Testis (tissue), 2 donors: ENCODE measurements at regions not wholly inside any gene's neighbourhood (a gene's known extent, or its start where the extent isn't known, plus 50 kb on each side); places are given as distances from the start of the nearest gene placed in this dataset.

Source experiments
- DNase-seq: peaks from one replicate; pipeline ENCODE4 v3.0.0-alpha.2; 2019
- H3K27ac ChIP-seq, 2 donors: fragments of 200-600 bp; sonication (generic); one replicate each; pipeline ENCODE4 v1.5.1; 2019
- H3K27me3 ChIP-seq: fragments of 200-600 bp; sonication (generic); one replicate; pipeline ENCODE4 v1.5.1; 2019
- H3K36me3 ChIP-seq: fragments of 200-600 bp; sonication (generic); one replicate; pipeline ENCODE4 v1.5.1; 2017; ENCODE audit warnings: low read depth; ENCODE audit errors: missing control alignments
- H3K4me1 ChIP-seq: fragments of 200-600 bp; sonication (generic); one replicate; pipeline ENCODE4 v1.5.1; 2019
- H3K4me3 ChIP-seq, 2 donors: fragments of 200-600 bp; sonication (generic); one replicate each; pipeline ENCODE4 v1.5.1; 2017 to 2019
- H3K9me3 ChIP-seq: fragments of 200-600 bp; sonication (generic); one replicate; pipeline ENCODE4 v1.5.1; 2017
- POLR2A ChIP-seq: fragments of 450-650 bp; IDR thresholded peaks from one replicate; pipeline ENCODE4 v1.6.1; 2017; ENCODE audit warnings: antibody characterized with exemption, mild to moderate bottlenecking, moderate library complexity
- WGBS, 2 donors: methylation state at CpG; one replicate each; pipeline ENCODE4 v1.1.5; 2018; 5-methylcytosine and 5-hydroxymethylcytosine counted together
- intact Hi-C: fragments of 100-400 bp; cut with DNase I; formaldehyde crosslinking; loops from one replicate; pipeline ENCODE4 v1.15.1; 2023; ENCODE audit warnings: low total_unique reads
- TF ChIP-seq, protein P1 (sequence below), 3 experiments: fragments of 450-650 bp in 2 of 3; fragments of 200-600 bp in 1 of 3; sonication (generic) in 1 of 3; IDR thresholded peaks; one replicate each; pipeline ENCODE4 v1.5.1; 2016 to 2019; ENCODE audit warnings: antibody characterized with exemption in 3 of 3, mild to moderate bottlenecking in 2 of 3, moderate library complexity in 1 of 3

DNA sequence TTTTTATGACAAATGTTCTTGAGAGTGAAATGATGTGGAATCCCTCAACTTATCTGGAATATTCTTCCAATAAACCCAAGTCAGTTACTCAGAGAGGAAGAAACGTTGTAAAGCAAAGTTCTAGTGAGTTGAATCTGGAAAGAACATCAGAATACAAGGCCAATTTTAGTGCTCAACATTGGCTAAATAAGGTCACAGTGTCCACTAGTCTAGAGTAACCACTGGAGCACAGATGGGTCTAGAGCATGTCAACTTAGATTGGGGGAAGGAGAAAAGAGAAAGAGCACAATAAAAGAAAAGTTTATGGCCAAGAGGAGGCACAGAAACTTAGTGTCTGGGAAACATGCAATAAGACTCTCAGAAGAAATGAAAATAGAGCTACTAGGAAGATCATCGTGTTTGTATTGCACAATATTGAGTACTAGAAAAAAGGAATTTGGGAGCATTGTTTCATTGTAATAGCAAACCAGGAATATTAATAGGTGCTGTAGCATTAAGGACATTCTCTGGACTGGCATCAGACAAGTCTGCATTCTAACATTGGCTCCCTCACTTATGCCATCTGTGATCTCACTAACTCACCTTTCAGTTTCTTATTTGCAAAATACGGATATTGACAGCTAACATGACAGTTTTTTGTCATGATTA lies 1318.5 kb downstream of the PCDH9 start:
- no peaks in the 10 kb centered on the region for H3K36me3 ChIP-seq
- no peak for TF ChIP-seq POLR2A
- TF ChIP-seq, protein P1, sequence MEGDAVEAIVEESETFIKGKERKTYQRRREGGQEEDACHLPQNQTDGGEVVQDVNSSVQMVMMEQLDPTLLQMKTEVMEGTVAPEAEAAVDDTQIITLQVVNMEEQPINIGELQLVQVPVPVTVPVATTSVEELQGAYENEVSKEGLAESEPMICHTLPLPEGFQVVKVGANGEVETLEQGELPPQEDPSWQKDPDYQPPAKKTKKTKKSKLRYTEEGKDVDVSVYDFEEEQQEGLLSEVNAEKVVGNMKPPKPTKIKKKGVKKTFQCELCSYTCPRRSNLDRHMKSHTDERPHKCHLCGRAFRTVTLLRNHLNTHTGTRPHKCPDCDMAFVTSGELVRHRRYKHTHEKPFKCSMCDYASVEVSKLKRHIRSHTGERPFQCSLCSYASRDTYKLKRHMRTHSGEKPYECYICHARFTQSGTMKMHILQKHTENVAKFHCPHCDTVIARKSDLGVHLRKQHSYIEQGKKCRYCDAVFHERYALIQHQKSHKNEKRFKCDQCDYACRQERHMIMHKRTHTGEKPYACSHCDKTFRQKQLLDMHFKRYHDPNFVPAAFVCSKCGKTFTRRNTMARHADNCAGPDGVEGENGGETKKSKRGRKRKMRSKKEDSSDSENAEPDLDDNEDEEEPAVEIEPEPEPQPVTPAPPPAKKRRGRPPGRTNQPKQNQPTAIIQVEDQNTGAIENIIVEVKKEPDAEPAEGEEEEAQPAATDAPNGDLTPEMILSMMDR (IDR thresholded peaks at IDR 0.05) = no peak
- WGBS, 2 donors = 66 to 70% methylated on average over 3 of the region's 3 CpGs
- H3K27me3 ChIP-seq = no peaks in the 10 kb centered on the region
- H3K9me3 ChIP-seq = no peaks in the 10 kb centered on the region
- H3K4me1 ChIP-seq = peaks cover 4% of the 10 kb centered on the region
- intact Hi-C loops = no loop called here
- no peak overlapping the region for H3K27ac ChIP-seq
- no peak overlapping the region for H3K4me3 ChIP-seq
- no peak for DNase-seq

DNA sequence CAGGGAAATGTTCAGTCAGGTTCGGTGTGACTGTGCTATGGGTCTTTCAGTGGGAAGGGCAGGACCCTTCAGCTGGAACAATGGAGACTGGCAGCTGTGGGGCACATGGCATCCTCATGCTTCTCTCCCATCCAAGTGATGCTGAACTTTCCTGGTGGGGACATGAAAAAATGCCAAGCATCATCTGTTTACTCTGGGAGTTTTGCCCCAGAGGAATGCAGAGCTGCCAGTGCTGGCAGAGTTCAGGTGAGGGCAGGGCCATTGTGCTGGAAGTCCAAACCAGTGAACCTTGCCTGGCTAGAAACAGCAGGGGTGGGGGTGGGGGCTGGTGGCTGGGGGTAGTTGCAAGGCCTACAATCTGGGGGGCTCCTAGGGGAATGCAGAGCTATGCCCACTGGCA lies 1320.6 kb downstream of the PCDH9 start:
- intact Hi-C loops = no loop called here
- TF ChIP-seq POLR2A = no peak
- TF ChIP-seq, protein P1 (IDR thresholded peaks at IDR 0.05) = no peak

DNA sequence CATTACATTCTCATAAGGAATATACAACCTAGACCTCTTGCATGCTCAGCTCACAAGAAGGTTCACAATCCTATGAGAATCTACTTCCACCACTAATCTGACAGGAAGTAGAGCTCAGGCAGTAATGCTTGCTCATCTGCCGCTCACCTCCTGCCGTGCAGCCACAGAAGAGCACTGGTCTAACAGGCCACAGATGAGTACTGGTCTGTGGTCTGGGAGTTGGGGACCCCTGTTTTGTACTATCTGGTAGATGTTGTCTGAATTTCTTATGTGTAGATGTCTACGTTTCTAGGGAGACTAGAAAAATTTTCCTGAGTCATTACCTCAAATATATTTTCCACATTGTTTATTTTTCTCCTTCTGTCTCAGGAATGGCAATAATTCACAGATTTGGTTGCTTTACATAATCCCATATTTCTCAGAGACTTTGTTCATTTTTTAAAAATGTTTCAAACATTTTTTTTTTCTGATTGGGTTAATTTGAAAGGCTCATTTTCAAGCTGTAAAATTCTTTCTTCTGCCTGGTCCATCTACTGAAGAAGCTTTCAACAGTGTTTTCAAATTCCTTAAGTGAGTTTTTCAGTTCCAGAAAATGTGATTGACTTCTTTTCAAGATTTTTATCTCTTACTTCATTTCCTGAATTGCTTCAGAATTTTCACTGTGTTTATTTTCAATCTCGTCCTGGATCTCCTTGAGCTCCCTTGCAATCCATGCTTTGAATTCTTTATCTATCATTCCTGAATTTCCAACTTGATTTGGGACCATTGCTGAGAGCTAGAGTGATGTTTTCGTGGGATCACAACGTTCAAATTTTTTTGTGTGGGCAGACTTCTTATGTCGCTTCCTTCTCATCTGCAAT lies 1322.2 kb downstream of the PCDH9 start:
- H3K36me3 ChIP-seq = no peaks in the 10 kb centered on the region
- no peak overlapping the region for H3K27ac ChIP-seq
- no peak for TF ChIP-seq POLR2A
- TF ChIP-seq, protein P1 (IDR thresholded peaks at IDR 0.05) = no peak
- H3K27me3 ChIP-seq = no peaks in the 10 kb centered on the region
- no peaks in the 10 kb centered on the region for H3K9me3 ChIP-seq
- no peak overlapping the region for H3K4me3 ChIP-seq
- WGBS, 2 donors = 89 to 90% methylated on average over 7 of the region's 7 CpGs
- no peak for DNase-seq
- intact Hi-C loops = no loop called here
- no peaks in the 10 kb centered on the region for H3K4me1 ChIP-seq

More for the DNA sequence above, 1320.6 kb downstream of the PCDH9 start:
- Histone ChIP-seq H3K4me1 (no peaks in the 10 kb centered on the region), H3K9me3 (no peaks in the 10 kb centered on the region), H3K27ac (no peak overlapping the region), H3K4me3 (no peak overlapping the region), H3K27me3 (no peaks in the 10 kb centered on the region), H3K36me3 (no peaks in the 10 kb centered on the region)
- 67 to 93% methylated on average over 1 of the region's 1 CpG for WGBS, 2 donors
- no peak for DNase-seq

DNA sequence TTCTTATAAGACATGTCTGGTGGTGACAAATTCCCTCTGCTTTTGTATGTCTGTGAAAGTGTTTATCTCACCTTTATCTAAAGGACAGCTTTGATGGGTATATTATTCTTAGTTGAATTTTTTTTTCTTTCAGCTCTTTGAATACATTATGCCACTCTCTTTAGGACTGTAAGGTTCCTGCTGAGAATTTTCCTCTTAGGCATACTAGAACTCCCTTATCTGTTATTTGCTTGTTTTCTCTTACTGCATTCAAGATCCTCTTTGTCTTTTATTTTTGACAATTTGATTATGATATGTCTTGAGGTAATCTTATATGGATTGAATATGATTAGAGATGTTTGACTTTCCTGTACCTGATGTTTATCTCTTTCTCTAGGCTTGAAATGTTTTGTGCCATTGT lies 1328.4 kb downstream of the PCDH9 start:
- H3K4me1 ChIP-seq = no peaks in the 10 kb centered on the region
- H3K27ac ChIP-seq = no peak overlapping the region
- TF ChIP-seq, protein P1 (IDR thresholded peaks at IDR 0.05) = no peak
- TF ChIP-seq POLR2A = no peak
- no peaks in the 10 kb centered on the region for H3K36me3 ChIP-seq
- no peaks in the 10 kb centered on the region for H3K27me3 ChIP-seq
- intact Hi-C loops = no loop called here
- no peak overlapping the region for H3K4me3 ChIP-seq
- H3K9me3 ChIP-seq = no peaks in the 10 kb centered on the region
- DNase-seq = no peak
